ENCODE measurements at regions not wholly inside any gene's neighbourhood (a gene's known extent, or its start where the extent isn't known, plus 50 kb on each side); places are given as distances from the start of the nearest gene placed in this dataset.
A peak's percentile ranks its signal among the peaks of the same experiment; 100 is the strongest.

DNA sequence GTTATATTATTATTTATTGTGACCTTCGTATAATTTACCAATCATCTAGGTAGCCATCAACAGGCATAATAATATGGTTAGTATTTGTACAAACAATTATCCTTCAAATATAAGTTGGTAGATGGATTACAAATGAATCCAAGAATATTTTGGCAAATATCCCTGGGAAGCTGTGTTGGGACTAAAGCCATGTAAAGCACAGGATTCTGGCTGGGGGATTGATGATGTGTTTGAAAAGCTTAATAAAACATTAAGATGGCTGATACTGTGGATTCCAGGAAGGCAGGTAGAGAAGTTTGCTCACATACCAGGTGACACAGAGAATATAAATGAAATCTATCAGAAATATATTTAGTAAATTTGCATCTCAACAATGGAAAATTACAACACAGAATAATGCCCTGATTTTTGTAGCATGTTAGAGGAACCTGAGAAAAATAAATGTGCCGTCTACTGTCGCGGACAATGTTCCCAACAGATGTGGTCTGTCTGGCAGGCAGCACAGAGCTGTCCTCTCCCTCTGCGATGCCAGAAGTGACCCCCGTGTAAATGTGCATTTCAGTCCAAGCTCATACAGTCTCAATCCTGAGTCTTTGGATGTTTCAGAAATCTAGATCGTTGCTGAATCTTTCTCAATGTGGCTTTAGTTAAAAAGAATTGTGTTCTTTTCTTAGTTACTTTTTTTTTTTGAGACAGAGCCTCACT, 125.0 kb downstream of the TEX36 start:
- no peak overlapping the region for H2BK5ac ChIP-seq (ENCODE audit: low read length)
- no peaks in the 10 kb centered on the region for H3K79me1 ChIP-seq (ENCODE audit: low read length)
- H4K5ac ChIP-seq (ENCODE audit: low read length): no peak overlapping the region
- no peak overlapping the region for H3K23ac ChIP-seq (ENCODE audit: low read length)
- no peak overlapping the region for H2AK5ac ChIP-seq (ENCODE audit: low read length)
- H2BK120ac ChIP-seq (ENCODE audit: low read depth, low read length): no peak overlapping the region
- H3K79me2 ChIP-seq (ENCODE audit: control insufficient read depth, insufficient read depth, low read length): no peaks in the 10 kb centered on the region
- H3K4me3 ChIP-seq (ENCODE audit: low read length): no peak overlapping the region
- no peaks in the 10 kb centered on the region for H3K27me3 ChIP-seq (ENCODE audit: insufficient read depth, low read length, poor library complexity)
- H3K36me3 ChIP-seq (ENCODE audit: control insufficient read depth, insufficient read depth, low read length): no peaks in the 10 kb centered on the region
- H3K4me2 ChIP-seq (ENCODE audit: low read length): no peak overlapping the region
- no CpG with 5 or more reads among the region's 7 CpGs for WGBS (ENCODE audit: extremely low coverage, insufficient coverage, low lambda C conversion rate)
- H3K27ac ChIP-seq (ENCODE audit: low read depth, low read length): no peak overlapping the region
- no peak overlapping the region for H3K9ac ChIP-seq (ENCODE audit: low read length)
- DNase-seq: no peak
- no peak overlapping the region for H3K4ac ChIP-seq (ENCODE audit: low read depth, low read length)
- no peak overlapping the region for H2BK15ac ChIP-seq (replicated peaks; ENCODE audit: low read depth)
- H3K4me1 ChIP-seq (ENCODE audit: control insufficient read depth, low read depth, low read length): no peaks in the 10 kb centered on the region
- no peak overlapping the region for H3K18ac ChIP-seq (ENCODE audit: low read length)
- no peak overlapping the region for H3K56ac ChIP-seq (ENCODE audit: low read length)
- no peak overlapping the region for H4K8ac ChIP-seq (ENCODE audit: low read depth, low read length)

DNA sequence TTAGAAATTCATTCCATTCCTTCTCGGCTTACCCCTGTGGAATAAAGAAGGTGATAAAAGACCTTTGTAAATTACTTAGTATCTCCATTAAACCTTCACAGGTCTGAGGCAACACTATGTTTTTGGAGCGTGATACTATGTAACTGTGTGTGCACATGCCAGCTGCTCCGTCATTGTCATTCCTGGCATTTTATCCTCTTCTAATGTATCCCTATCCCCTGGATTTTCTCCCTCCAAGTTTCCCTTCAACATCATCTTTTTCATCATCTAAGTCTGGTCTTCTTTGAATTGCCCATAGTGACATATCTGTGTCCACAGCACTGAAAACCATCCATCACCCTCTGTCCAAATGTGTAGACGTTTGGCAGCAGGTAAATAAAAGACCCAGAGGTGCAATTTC, 125.7 kb downstream of the TEX36 start:
- Histone ChIP-seq H3K23ac (ENCODE audit: low read length) (no peak overlapping the region), H3K79me2 (ENCODE audit: control insufficient read depth, insufficient read depth, low read length) (no peaks in the 10 kb centered on the region), H3K9ac (ENCODE audit: low read length) (no peak overlapping the region), H3K18ac (ENCODE audit: low read length) (no peak overlapping the region), H2BK5ac (ENCODE audit: low read length) (no peak overlapping the region), H3K56ac (ENCODE audit: low read length) (no peak overlapping the region), H2BK120ac (ENCODE audit: low read depth, low read length) (no peak overlapping the region), H3K4me3 (ENCODE audit: low read length) (no peak overlapping the region), H2BK15ac (replicated peaks; ENCODE audit: low read depth) (no peak overlapping the region), H3K36me3 (ENCODE audit: control insufficient read depth, insufficient read depth, low read length) (no peaks in the 10 kb centered on the region), H3K79me1 (ENCODE audit: low read length) (no peaks in the 10 kb centered on the region), H3K4me2 (ENCODE audit: low read length) (no peak overlapping the region), H3K27me3 (ENCODE audit: insufficient read depth, low read length, poor library complexity) (no peaks in the 10 kb centered on the region), H3K4me1 (ENCODE audit: control insufficient read depth, low read depth, low read length) (no peaks in the 10 kb centered on the region), H4K8ac (ENCODE audit: low read depth, low read length) (no peak overlapping the region), H2AK5ac (ENCODE audit: low read length) (no peak overlapping the region), H4K5ac (ENCODE audit: low read length) (no peak overlapping the region), H3K4ac (ENCODE audit: low read depth, low read length) (no peak overlapping the region), H3K27ac (ENCODE audit: low read depth, low read length) (no peak overlapping the region)
- WGBS (ENCODE audit: extremely low coverage, insufficient coverage, low lambda C conversion rate): no CpG with 5 or more reads among the region's 4 CpGs
- DNase-seq: no peak

DNA sequence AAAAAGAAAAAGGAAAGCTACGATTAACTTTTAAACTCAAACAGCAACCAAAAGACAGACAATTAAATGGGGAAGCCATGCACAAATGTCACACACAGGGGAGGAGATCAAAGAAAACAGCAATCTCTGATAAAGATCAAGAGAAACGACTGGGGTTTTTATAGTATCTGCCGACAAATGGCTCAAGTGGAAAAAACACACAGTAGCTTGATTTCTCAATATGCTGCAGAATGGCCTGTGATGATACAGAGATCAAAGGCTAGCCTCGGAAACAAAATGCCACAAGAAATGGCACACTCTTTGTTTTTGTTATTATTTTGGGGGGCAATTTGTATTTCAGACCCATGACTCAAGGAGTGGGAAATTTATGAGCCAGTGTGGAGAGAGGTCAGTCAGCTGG, 126.1 kb downstream of the TEX36 start:
- Histone ChIP-seq H4K8ac (ENCODE audit: low read depth, low read length) (no peak overlapping the region), H3K4me3 (ENCODE audit: low read length) (no peak overlapping the region), H3K9ac (ENCODE audit: low read length) (no peak overlapping the region), H3K36me3 (ENCODE audit: control insufficient read depth, insufficient read depth, low read length) (no peaks in the 10 kb centered on the region), H2BK120ac (ENCODE audit: low read depth, low read length) (no peak overlapping the region), H2BK5ac (ENCODE audit: low read length) (no peak overlapping the region), H3K4me1 (ENCODE audit: control insufficient read depth, low read depth, low read length) (no peaks in the 10 kb centered on the region), H3K27ac (ENCODE audit: low read depth, low read length) (no peak overlapping the region), H3K23ac (ENCODE audit: low read length) (no peak overlapping the region), H2BK15ac (replicated peaks; ENCODE audit: low read depth) (no peak overlapping the region), H4K5ac (ENCODE audit: low read length) (no peak overlapping the region), H3K56ac (ENCODE audit: low read length) (no peak overlapping the region), H3K79me2 (ENCODE audit: control insufficient read depth, insufficient read depth, low read length) (no peaks in the 10 kb centered on the region), H3K4me2 (ENCODE audit: low read length) (no peak overlapping the region), H3K79me1 (ENCODE audit: low read length) (no peaks in the 10 kb centered on the region), H3K18ac (ENCODE audit: low read length) (no peak overlapping the region), H2AK5ac (ENCODE audit: low read length) (no peak overlapping the region), H3K27me3 (ENCODE audit: insufficient read depth, low read length, poor library complexity) (no peaks in the 10 kb centered on the region), H3K4ac (ENCODE audit: low read depth, low read length) (no peak overlapping the region)
- no peak for DNase-seq
- no CpG with 5 or more reads among the region's 4 CpGs for WGBS (ENCODE audit: extremely low coverage, insufficient coverage, low lambda C conversion rate)

DNA sequence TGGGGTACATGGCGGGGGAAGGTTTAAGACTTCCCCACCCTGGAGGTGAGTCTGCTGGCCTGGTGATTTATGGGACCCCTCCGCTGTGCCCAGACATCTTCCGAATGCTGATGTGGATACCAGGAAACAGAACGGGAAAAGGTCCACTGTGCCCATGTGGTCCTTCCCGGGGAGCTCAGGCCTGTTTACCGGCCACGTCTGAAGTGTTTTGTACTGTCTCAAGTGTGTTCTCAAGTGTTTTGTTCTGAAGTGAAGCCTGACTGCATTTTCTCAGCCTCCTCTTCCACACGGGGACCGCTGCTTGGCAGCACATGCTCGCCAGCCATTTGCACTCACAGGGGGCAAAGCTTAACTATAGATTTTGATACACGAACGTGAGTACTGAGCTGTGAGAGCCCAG, 127.2 kb downstream of the TEX36 start:
- no peak overlapping the region for H3K18ac ChIP-seq (ENCODE audit: low read length)
- no CpG with 5 or more reads among the region's 12 CpGs for WGBS (ENCODE audit: extremely low coverage, insufficient coverage, low lambda C conversion rate)

DNA sequence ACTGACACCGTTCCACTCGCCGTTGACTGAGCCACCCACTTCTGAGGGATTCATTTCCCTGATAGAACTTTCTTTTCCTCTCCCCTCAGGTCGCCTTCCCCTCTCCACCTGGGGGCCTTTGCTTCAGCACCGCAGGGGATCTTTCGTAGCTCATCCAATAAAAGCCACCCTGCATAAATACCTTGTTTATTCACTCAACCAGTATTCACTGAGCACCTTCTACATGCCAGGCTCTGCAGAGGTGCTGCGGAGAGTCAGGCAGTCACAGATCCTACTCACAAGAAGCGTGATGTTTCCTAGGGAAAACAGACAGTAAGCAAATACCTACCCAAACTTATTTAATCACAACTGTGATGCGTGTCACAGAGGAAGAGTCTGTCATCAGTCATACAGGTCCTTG, 127.7 kb downstream of the TEX36 start:
- Histone ChIP-seq H3K18ac (ENCODE audit: low read length) (no peak overlapping the region), H3K4me2 (ENCODE audit: low read length) (no peak overlapping the region), H2BK120ac (ENCODE audit: low read depth, low read length) (no peak overlapping the region), H2AK5ac (ENCODE audit: low read length) (no peak overlapping the region), H3K4me3 (ENCODE audit: low read length) (no peak overlapping the region), H3K4me1 (ENCODE audit: control insufficient read depth, low read depth, low read length) (no peaks in the 10 kb centered on the region), H3K4ac (ENCODE audit: low read depth, low read length) (no peak overlapping the region), H3K79me2 (ENCODE audit: control insufficient read depth, insufficient read depth, low read length) (no peaks in the 10 kb centered on the region), H2BK5ac (ENCODE audit: low read length) (no peak overlapping the region), H3K27ac (ENCODE audit: low read depth, low read length) (no peak overlapping the region), H3K23ac (ENCODE audit: low read length) (no peak overlapping the region), H3K9ac (ENCODE audit: low read length) (no peak overlapping the region), H4K8ac (ENCODE audit: low read depth, low read length) (no peak overlapping the region), H3K27me3 (ENCODE audit: insufficient read depth, low read length, poor library complexity) (no peaks in the 10 kb centered on the region), H3K79me1 (ENCODE audit: low read length) (no peaks in the 10 kb centered on the region), H3K56ac (ENCODE audit: low read length) (peak overlapping the region; percentile 6), H3K36me3 (ENCODE audit: control insufficient read depth, insufficient read depth, low read length) (no peaks in the 10 kb centered on the region), H2BK15ac (replicated peaks; ENCODE audit: low read depth) (no peak overlapping the region), H4K5ac (ENCODE audit: low read length) (no peak overlapping the region)
- DNase-seq: no peak
- no CpG with 5 or more reads among the region's 9 CpGs for WGBS (ENCODE audit: extremely low coverage, insufficient coverage, low lambda C conversion rate)

More for the DNA sequence above, 127.2 kb downstream of the TEX36 start:
- Histone ChIP-seq H3K4me3 (ENCODE audit: low read length) (no peak overlapping the region), H2BK120ac (ENCODE audit: low read depth, low read length) (no peak overlapping the region), H3K36me3 (ENCODE audit: control insufficient read depth, insufficient read depth, low read length) (no peaks in the 10 kb centered on the region), H4K8ac (ENCODE audit: low read depth, low read length) (no peak overlapping the region), H2AK5ac (ENCODE audit: low read length) (no peak overlapping the region), H3K56ac (ENCODE audit: low read length) (no peak overlapping the region), H2BK5ac (ENCODE audit: low read length) (no peak overlapping the region), H3K9ac (ENCODE audit: low read length) (no peak overlapping the region), H3K4me2 (ENCODE audit: low read length) (no peak overlapping the region), H3K4ac (ENCODE audit: low read depth, low read length) (no peak overlapping the region), H4K5ac (ENCODE audit: low read length) (no peak overlapping the region), H2BK15ac (replicated peaks; ENCODE audit: low read depth) (no peak overlapping the region), H3K79me2 (ENCODE audit: control insufficient read depth, insufficient read depth, low read length) (no peaks in the 10 kb centered on the region), H3K4me1 (ENCODE audit: control insufficient read depth, low read depth, low read length) (no peaks in the 10 kb centered on the region), H3K79me1 (ENCODE audit: low read length) (no peaks in the 10 kb centered on the region), H3K27me3 (ENCODE audit: insufficient read depth, low read length, poor library complexity) (no peaks in the 10 kb centered on the region), H3K27ac (ENCODE audit: low read depth, low read length) (no peak overlapping the region), H3K23ac (ENCODE audit: low read length) (no peak overlapping the region)
- DNase-seq: no peak

DNA sequence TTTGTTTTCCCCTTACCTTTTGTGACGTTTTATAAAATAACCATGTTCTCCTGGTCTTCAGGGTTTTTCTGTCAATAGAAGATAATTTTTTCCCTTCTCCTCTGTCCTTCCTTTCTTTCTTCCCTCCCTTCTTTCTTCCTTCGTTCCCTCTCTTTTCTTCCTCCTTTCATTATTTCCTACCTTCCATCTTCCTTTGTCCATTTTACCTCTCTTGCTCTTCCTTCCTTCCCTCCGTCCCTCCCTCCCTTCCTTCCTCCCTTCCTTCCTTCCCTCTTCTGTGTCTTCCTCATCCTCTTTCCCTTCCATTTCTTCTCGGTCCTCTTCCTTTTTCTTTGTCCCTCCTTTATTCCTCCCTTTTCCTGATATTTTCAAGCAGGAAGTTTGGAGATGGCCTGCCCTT, 128.2 kb downstream of the TEX36 start:
- H3K27me3 ChIP-seq (ENCODE audit: insufficient read depth, low read length, poor library complexity): no peaks in the 10 kb centered on the region
- DNase-seq: no peak
- no peaks in the 10 kb centered on the region for H3K79me2 ChIP-seq (ENCODE audit: control insufficient read depth, insufficient read depth, low read length)
- H2BK15ac ChIP-seq (replicated peaks; ENCODE audit: low read depth): no peak overlapping the region
- H2BK5ac ChIP-seq (ENCODE audit: low read length): no peak overlapping the region
- no peak overlapping the region for H3K9ac ChIP-seq (ENCODE audit: low read length)
- no peaks in the 10 kb centered on the region for H3K36me3 ChIP-seq (ENCODE audit: control insufficient read depth, insufficient read depth, low read length)
- H3K4ac ChIP-seq (ENCODE audit: low read depth, low read length): no peak overlapping the region
- no peak overlapping the region for H2AK5ac ChIP-seq (ENCODE audit: low read length)
- no peak overlapping the region for H3K4me3 ChIP-seq (ENCODE audit: low read length)
- WGBS (ENCODE audit: extremely low coverage, insufficient coverage, low lambda C conversion rate): 100% methylated on average over 1 of the region's 4 CpGs
- no peaks in the 10 kb centered on the region for H3K79me1 ChIP-seq (ENCODE audit: low read length)
- peak overlapping the region; percentile 6 for H3K56ac ChIP-seq (ENCODE audit: low read length)
- no peak overlapping the region for H2BK120ac ChIP-seq (ENCODE audit: low read depth, low read length)
- H3K23ac ChIP-seq (ENCODE audit: low read length): no peak overlapping the region
- H4K5ac ChIP-seq (ENCODE audit: low read length): no peak overlapping the region
- no peak overlapping the region for H4K8ac ChIP-seq (ENCODE audit: low read depth, low read length)
- H3K18ac ChIP-seq (ENCODE audit: low read length): no peak overlapping the region
- no peaks in the 10 kb centered on the region for H3K4me1 ChIP-seq (ENCODE audit: control insufficient read depth, low read depth, low read length)
- no peak overlapping the region for H3K27ac ChIP-seq (ENCODE audit: low read depth, low read length)
- H3K4me2 ChIP-seq (ENCODE audit: low read length): no peak overlapping the region

All from mesendoderm (in vitro differentiated cells).